H1 (cell line): ENCODE measurements at regions not wholly inside any gene's neighbourhood (a gene's known extent, or its start where the extent isn't known, plus 50 kb on each side); places are given as distances from the start of the nearest gene placed in this dataset.

Experiments
- CTCF ChIA-PET: fragments of 300-600 bp; sonication (Branson Sonifier 250); formaldehyde crosslinking; loops from one replicate; lab custom pipeline; 2021; ENCODE audit not compliant: partially characterized antibody; lab: Charles Lee
- POLR2A ChIA-PET: fragments of 300-600 bp; sonication (Branson Sonifier 250); formaldehyde crosslinking; loops from one replicate; lab custom pipeline; 2021; ENCODE audit warnings: inconsistent platforms; ENCODE audit not compliant: partially characterized antibody; lab: Charles Lee
- DNase-seq, 2 experiments: peaks; one replicate each; pipeline versions ENCODE4 v3.0.0 to v3.0.0-alpha.2; 2010 to 2022; ENCODE audit warnings: low spot score in 2 of 2, low read depth in 1 of 2, mixed read lengths in 1 of 2
- FAIRE-seq: peaks from 2 replicates; lab custom pipeline; 2011; peaks lifted over from hg19 to GRCh38; lab: Jason Lieb, UNC
- H2AFZ ChIP-seq: 2 replicates; pipeline ENCODE4 v1.8.1; 2012; ENCODE audit warnings: low read length, inconsistent platforms
- H2AK5ac ChIP-seq: 2 replicates; pipeline ENCODE4 v1.6.1; 2013; ENCODE audit warnings: low read depth, low read length
- H2BK120ac ChIP-seq: replicated peaks from 2 replicates; pipeline ENCODE3; 2013; ENCODE audit warnings: low read depth, low read length, inconsistent platforms
- H2BK12ac ChIP-seq: 2 replicates; pipeline ENCODE4 v1.6.1; 2013; ENCODE audit warnings: low read depth, low read length
- H2BK15ac ChIP-seq: 2 replicates; pipeline ENCODE4 v1.6.1; 2013; ENCODE audit warnings: low read length
- H2BK20ac ChIP-seq: 2 replicates; pipeline ENCODE4 v1.6.1; 2013; ENCODE audit warnings: low read length
- H2BK5ac ChIP-seq: 2 replicates; pipeline ENCODE4 v1.6.1; 2013; ENCODE audit warnings: low read depth, low read length
- H3K14ac ChIP-seq: 2 replicates; pipeline ENCODE4 v1.6.1; 2013; ENCODE audit warnings: inconsistent platforms; ENCODE audit not compliant: insufficient read length
- H3K18ac ChIP-seq: 2 replicates; pipeline ENCODE4 v1.6.1; 2013; ENCODE audit warnings: low read length; ENCODE audit errors: extremely low read depth
- H3K23ac ChIP-seq: 2 replicates; pipeline ENCODE4 v1.6.1; 2013; ENCODE audit warnings: inconsistent platforms; ENCODE audit not compliant: insufficient read length
- H3K23me2 ChIP-seq: 2 replicates; pipeline ENCODE4 v1.6.1; 2013; ENCODE audit warnings: low read depth, low read length
- H3K27ac ChIP-seq: 2 replicates; pipeline ENCODE4 v1.6.1; 2011; ENCODE audit warnings: low read depth, low read length, inconsistent platforms
- H3K27me3 ChIP-seq, 4 experiments: replicated peaks in 1 of 4; 1 replicate in 1 of 4; 2 replicates in 3 of 4; pipeline versions ENCODE4 v1.6.1 to v1.8.1; 2011 to 2013; ENCODE audit warnings: low read length in 3 of 4, mild to moderate bottlenecking in 3 of 4, inconsistent platforms in 2 of 4, mixed read lengths in 2 of 4, moderate library complexity in 1 of 4; ENCODE audit not compliant: control insufficient read depth in 3 of 4, insufficient read depth in 3 of 4; ENCODE audit errors: extremely low read depth in 1 of 4
- H3K36me3 ChIP-seq, 4 experiments: 2 replicates each; pipeline versions ENCODE4 v1.6.1 to v1.8.1; 2011 to 2013; ENCODE audit warnings: mild to moderate bottlenecking in 4 of 4, low read length in 3 of 4, moderate library complexity in 2 of 4, control low read depth in 1 of 4, inconsistent platforms in 1 of 4; ENCODE audit not compliant: insufficient read depth in 4 of 4, control insufficient read depth in 2 of 4
- H3K4ac ChIP-seq: replicated peaks from 2 replicates; pipeline ENCODE3; 2013; ENCODE audit warnings: low read length, low read depth, mixed read lengths, inconsistent platforms; ENCODE audit not compliant: insufficient read length
- H3K4me1 ChIP-seq, 4 experiments: replicated peaks in 1 of 4; 1 replicate in 1 of 4; 2 replicates in 3 of 4; pipeline versions ENCODE4 v1.6.1 to v1.8.1; 2011 to 2013; ENCODE audit warnings: low read length in 3 of 4, inconsistent platforms in 2 of 4, mixed read lengths in 1 of 4; ENCODE audit not compliant: insufficient read depth in 4 of 4, control insufficient read depth in 3 of 4
- H3K4me2 ChIP-seq, 2 experiments: 2 replicates each; pipeline versions ENCODE4 v1.6.1 to v1.8.1; 2011 to 2013; ENCODE audit warnings: low read depth in 2 of 2, low read length in 2 of 2, control low read depth in 1 of 2, inconsistent platforms in 1 of 2, mild to moderate bottlenecking in 1 of 2; ENCODE audit not compliant: insufficient read depth in 1 of 2
- H3K4me3 ChIP-seq, 4 experiments: fragments of 200-600, 300-600 bp in 1 of 4; sonication (generic), shearing (Covaris generic), sonication (Bioruptor Twin) in 1 of 4; 2 replicates each; pipeline versions ENCODE4 v1.5.1 to v1.8.1; 2011 to 2016; ENCODE audit warnings: low read length in 4 of 4, low read depth in 3 of 4, control low read depth in 2 of 4, inconsistent platforms in 2 of 4, mild to moderate bottlenecking in 2 of 4, mixed read lengths in 1 of 4, moderate library complexity in 1 of 4; ENCODE audit not compliant: insufficient read depth in 2 of 4; ENCODE audit errors: extremely low read depth in 1 of 4
- H3K56ac ChIP-seq: replicated peaks from 2 replicates; pipeline ENCODE3; 2013; ENCODE audit warnings: low read depth, mild to moderate bottlenecking, mixed read lengths, low read length, inconsistent platforms; ENCODE audit not compliant: insufficient read length
- H3K79me1 ChIP-seq: 2 replicates; pipeline ENCODE4 v1.6.1; 2013; ENCODE audit warnings: low read depth, low read length, control low read depth
- H3K79me2 ChIP-seq, 2 experiments: 2 replicates each; pipeline versions ENCODE4 v1.6.1 to v1.8.1; 2012 to 2013; ENCODE audit warnings: low read length in 2 of 2, mild to moderate bottlenecking in 2 of 2, inconsistent platforms in 1 of 2; ENCODE audit not compliant: insufficient read depth in 2 of 2, control insufficient read depth in 1 of 2
- H3K9ac ChIP-seq, 4 experiments: replicated peaks in 1 of 4; 1 replicate in 1 of 4; 2 replicates in 3 of 4; pipeline versions ENCODE4 v1.6.1 to v1.8.1; 2011 to 2013; ENCODE audit warnings: low read depth in 3 of 4, low read length in 3 of 4, control low read depth in 2 of 4, mild to moderate bottlenecking in 2 of 4, moderate library complexity in 2 of 4, inconsistent platforms in 1 of 4; ENCODE audit errors: extremely low read depth in 1 of 4
- H3K9me3 ChIP-seq, 2 experiments: 2 replicates each; pipeline versions ENCODE4 v1.6.1 to v1.8.1; 2012 to 2013; ENCODE audit warnings: mild to moderate bottlenecking in 2 of 2, moderate library complexity in 2 of 2, control low read depth in 1 of 2, inconsistent platforms in 1 of 2, low read depth in 1 of 2, low read length in 1 of 2, mixed read lengths in 1 of 2; ENCODE audit not compliant: insufficient read depth in 2 of 2
- H4K20me1 ChIP-seq, 2 experiments: replicated peaks in 1 of 2; 2 replicates each; pipeline versions ENCODE3 to v1.8.1; 2011 to 2013; ENCODE audit warnings: inconsistent platforms in 2 of 2, low read length in 2 of 2, mild to moderate bottlenecking in 1 of 2; ENCODE audit not compliant: insufficient read depth in 2 of 2, control insufficient read depth in 1 of 2
- H4K5ac ChIP-seq: 2 replicates; pipeline ENCODE4 v1.6.1; 2013; ENCODE audit warnings: low read length, low read depth, mixed read lengths, inconsistent platforms; ENCODE audit not compliant: insufficient read length
- H4K8ac ChIP-seq: 2 replicates; pipeline ENCODE4 v1.8.0; 2013; ENCODE audit warnings: mild to moderate bottlenecking, moderate library complexity, low read length, inconsistent platforms; ENCODE audit not compliant: insufficient read depth; ENCODE audit errors: extremely low read depth
- H4K91ac ChIP-seq: replicated peaks from 2 replicates; pipeline ENCODE3; 2013; ENCODE audit warnings: low read length, mixed read lengths, inconsistent platforms; ENCODE audit not compliant: insufficient read length
- BACH1 ChIP-seq: IDR thresholded peaks from 2 replicates; pipeline ENCODE4 v1.6.1; 2012; ENCODE audit warnings: low read length, improper control_type of control experiment
- BRCA1 ChIP-seq: IDR thresholded peaks from 2 replicates; pipeline ENCODE4 v1.6.1; 2012; ENCODE audit warnings: low read depth, low read length, improper control_type of control experiment
- CBX5 ChIP-seq: fragments of 300-800, 300-1000 bp; sonication (generic); IDR thresholded peaks from 2 replicates; pipeline ENCODE4 v1.7.1; 2016; ENCODE audit warnings: antibody characterized with exemption, low read length, low read depth
- EGR1 ChIP-seq: IDR thresholded peaks from 2 replicates; pipeline ENCODE4 v1.6.1; 2011; ENCODE audit warnings: low read depth, low read length, borderline replicate concordance
- MAX ChIP-seq: IDR thresholded peaks from 2 replicates; pipeline ENCODE4 v1.6.1; 2012; ENCODE audit warnings: inconsistent platforms
- RAD21 ChIP-seq, 2 experiments: IDR thresholded peaks in 1 of 2; conservative IDR thresholded peaks in 1 of 2; 2 replicates each; pipeline ENCODE4 v1.6.1; 2011; ENCODE audit warnings: low read depth in 2 of 2, low read length in 2 of 2, improper control_type of control experiment in 1 of 2, inconsistent platforms in 1 of 2, mild to moderate bottlenecking in 1 of 2, moderate library complexity in 1 of 2
- TCF12 ChIP-seq: IDR thresholded peaks from 2 replicates; pipeline ENCODE4 v1.6.1; 2011; ENCODE audit warnings: low read depth, mild to moderate bottlenecking, low read length
- YY1 ChIP-seq: IDR thresholded peaks from 2 replicates; pipeline ENCODE4 v1.6.1; 2011; ENCODE audit warnings: low read depth, mild to moderate bottlenecking, low read length
- whole genome bisulfite sequencing, 2 experiments: shearing (Covaris generic) in 1 of 2; methylation state at CpG; one replicate each; pipeline versions ENCODE4 v1.1.6 to v1.1.7; 2013 to 2015; ENCODE audit warnings: low lambda C conversion rate in 2 of 2, mixed read lengths in 2 of 2, inconsistent platforms in 1 of 2, low coverage in 1 of 2, missing lambda C conversion rate in 1 of 2; ENCODE audit not compliant: insufficient replicate concordance in 2 of 2, insufficient coverage in 1 of 2, insufficient read length in 1 of 2; ENCODE audit errors: extremely low coverage in 1 of 2, missing lambda C conversion rate in 1 of 2; 5-methylcytosine and 5-hydroxymethylcytosine counted together

GRCh38 chr6:121652223-121652622 lies 216.8 kb downstream of the GJA1 start:
- H3K23ac ChIP-seq: no peak overlapping the region
- no peak for DNase-seq
- H4K20me1 ChIP-seq: no peaks in the 10 kb centered on the region
- WGBS, 2 experiments: 85% methylated on average over 5 of the region's 5 CpGs; no CpG with 5 or more reads in 1 of the 2 experiments
- no peak overlapping the region for H4K8ac ChIP-seq
- no peaks in the 10 kb centered on the region for H3K79me1 ChIP-seq
- no peak overlapping the region for H4K5ac ChIP-seq
- H2AFZ ChIP-seq: no peak overlapping the region
- H2BK120ac ChIP-seq: no peak overlapping the region
- H3K4me1 ChIP-seq: peaks cover 0 to 5% (median 0%) of the 10 kb centered on the region in 4 experiments; a peak in 1 of 7 replicates
- H3K14ac ChIP-seq: no peak overlapping the region
- H3K18ac ChIP-seq: no peak overlapping the region
- H2BK5ac ChIP-seq: no peak overlapping the region
- no peaks in the 10 kb centered on the region for H3K23me2 ChIP-seq
- H2BK20ac ChIP-seq: no peak overlapping the region
- H3K79me2 ChIP-seq: no peaks in the 10 kb centered on the region
- H3K9me3 ChIP-seq: no peaks in the 10 kb centered on the region
- no peak overlapping the region for H3K4ac ChIP-seq
- H3K36me3 ChIP-seq: no peaks in the 10 kb centered on the region
- H3K56ac ChIP-seq: no peak overlapping the region
- H3K9ac ChIP-seq: no peak overlapping the region
- TF ChIP-seq TCF12: no peak
- no peak for TF ChIP-seq MAX
- TF ChIP-seq BACH1: no peak
- no peak for TF ChIP-seq EGR1
- TF ChIP-seq BRCA1: no peak
- TF ChIP-seq CBX5: no peak
- no peak for TF ChIP-seq YY1
- no peak for TF ChIP-seq RAD21 (IDR thresholded peaks at IDR 0.05 in 1 of 2, conservative IDR thresholded peaks at IDR 0.05 in 1 of 2; ENCODE audit: low read depth in 2 of 2, low read length in 2 of 2)
- CTCF ChIA-PET: no interaction called here
- H2BK12ac ChIP-seq: no peak overlapping the region
- no peak overlapping the region for H3K4me3 ChIP-seq
- H2AK5ac ChIP-seq: no peak overlapping the region
- POLR2A ChIA-PET: interaction anchor here (1.2 kb wide), 1 partner anchor 32 kb away, joined by 4 read pairs; no protein-coding TSS in a partner anchor
- no peak overlapping the region for H4K91ac ChIP-seq
- no peak overlapping the region for H3K4me2 ChIP-seq
- H2BK15ac ChIP-seq: no peak overlapping the region
- H3K27ac ChIP-seq: no peak overlapping the region
- no peak for FAIRE-seq
- peaks cover 0 to 2% (median 0%) of the 10 kb centered on the region in 4 experiments; a peak in 1 of 7 replicates for H3K27me3 ChIP-seq
